Activated CD8-positive, alpha-beta memory T cell treated with anti-CD3 and anti-CD28 coated beads, Interleukin-2, amount 50 U/mL, for 1 hour (primary cell): ENCODE measurements at regions not wholly inside any gene's neighbourhood (a gene's known extent, or its start where the extent isn't known, plus 50 kb on each side); places are given as distances from the start of the nearest gene placed in this dataset.

Source experiments
- DNase-seq: peaks from one replicate; pipeline ENCODE4 v3.0.0-alpha.2; 2020; ENCODE audit errors: extremely low read depth

DNA sequence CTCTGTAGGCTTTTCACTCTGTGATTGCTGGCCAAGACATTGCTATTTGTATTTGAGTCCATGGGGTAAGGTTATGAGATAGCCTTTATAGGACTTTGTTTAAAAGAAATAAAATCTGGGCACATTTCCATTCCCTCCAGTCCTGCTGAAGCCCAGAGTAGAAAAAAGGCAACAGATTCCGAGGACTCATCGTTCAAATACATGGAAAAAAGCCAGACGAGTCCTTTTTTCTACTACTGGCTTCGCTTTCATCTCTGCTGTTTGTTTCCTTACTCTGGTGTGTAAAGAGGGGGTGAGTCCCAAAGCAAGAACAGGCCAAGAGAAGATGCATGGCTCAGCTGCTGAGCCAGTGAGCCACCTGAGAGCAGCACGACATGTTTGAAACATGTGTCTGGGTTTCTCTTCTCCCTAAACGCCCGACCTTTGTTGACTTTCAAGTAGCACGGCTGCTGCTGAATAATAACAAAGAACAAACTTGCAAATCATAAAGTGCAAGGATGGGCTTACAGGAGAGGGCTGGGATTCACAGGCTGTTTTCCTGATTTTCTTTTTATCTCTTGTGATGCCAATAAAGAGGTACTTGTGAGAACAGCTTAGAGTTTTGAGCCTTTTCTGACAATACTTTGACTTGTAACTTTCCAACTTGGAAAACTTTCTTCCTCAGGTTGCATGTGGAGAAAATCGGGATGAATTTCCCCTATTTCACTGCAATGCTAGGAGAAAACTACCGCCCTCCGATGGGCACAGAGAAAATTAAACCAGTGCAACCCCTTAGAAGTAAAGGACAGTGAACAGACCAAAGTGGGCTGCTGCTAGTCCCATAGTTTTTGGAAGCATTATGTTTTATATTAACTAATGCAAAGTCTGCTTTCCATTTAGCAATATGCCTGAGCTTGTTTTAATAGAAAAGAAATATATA is 195.2 kb upstream of the RAG2 start:
- no peak for DNase-seq

DNA sequence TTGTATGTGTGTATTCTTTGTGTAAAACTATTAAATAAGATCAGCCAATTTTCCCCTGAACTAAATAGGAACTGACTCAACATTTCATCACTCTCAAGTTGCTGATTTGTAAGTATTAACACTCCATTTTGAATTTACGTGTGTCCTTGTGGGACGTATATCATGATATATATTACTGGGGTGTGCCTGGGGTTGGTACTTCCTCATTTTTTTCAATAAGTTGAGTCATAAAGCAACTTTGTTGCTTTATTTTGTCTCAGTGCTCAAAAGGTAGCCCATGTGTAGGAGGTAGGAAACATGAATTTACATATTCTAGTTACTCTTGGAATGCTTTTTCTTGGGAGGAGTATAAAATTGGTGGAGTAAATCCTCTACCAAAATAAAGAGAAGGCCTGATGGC is 193.9 kb upstream of the RAG2 start:
- no peak for DNase-seq

DNA sequence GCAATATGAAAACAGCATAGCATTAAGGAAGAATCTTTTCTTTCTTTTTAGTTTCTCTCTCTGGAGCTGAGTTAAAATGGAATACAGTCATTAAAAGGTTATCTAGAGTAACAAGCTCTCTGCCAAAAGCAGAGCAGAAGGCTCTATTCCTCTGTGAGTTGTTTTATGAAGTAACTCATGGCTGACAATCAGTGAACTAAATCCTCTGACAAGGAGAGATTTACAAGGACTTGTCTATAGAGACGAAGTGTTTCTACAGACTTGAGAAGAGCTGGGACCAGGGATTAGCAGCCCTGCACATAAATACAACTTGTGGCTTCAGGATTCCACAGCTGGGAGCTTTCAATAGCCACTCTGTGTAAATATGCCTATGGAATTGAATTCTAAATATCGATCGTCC is 192.5 kb upstream of the RAG2 start:
- DNase-seq, result no peak

DNA sequence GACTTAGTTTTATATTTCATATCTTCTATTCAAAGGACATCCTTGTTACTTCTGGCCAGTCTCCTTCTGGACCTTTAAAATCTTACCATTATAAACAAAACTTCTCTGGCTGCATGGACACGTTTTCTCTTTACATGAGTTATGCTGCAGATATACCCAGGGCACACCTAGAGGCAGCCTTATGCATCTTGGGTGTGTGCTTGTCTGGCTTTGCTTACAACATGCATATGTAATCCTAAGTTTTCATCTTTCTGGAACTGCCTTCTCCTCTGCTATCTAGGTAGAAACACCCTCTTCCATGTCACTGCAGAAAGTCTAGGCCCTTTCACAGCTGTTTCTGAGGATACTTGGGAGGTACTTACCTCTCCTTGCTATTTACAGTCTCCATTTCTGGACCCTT is 185.8 kb upstream of the RAG2 start:
- no peak for DNase-seq

DNA sequence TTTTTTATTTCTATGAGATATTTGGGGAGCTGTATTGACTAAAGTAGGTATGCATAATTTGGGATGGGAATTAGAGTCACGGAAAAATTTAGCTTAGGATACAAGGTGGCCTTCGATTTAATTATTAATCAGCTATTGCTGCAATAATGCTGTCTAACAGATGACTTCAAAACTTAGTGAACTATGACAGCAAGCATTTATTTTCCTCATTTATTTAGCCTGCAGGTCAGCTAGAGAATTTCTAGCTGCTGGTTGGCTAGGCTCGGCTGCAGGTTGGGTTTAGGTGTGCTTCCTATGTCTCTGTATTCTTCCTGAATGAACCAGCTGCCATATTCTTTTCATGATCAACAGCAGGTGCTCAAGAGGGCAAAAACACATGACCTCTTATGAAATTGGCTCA is 181.8 kb upstream of the RAG2 start:
- no peak for DNase-seq

DNA sequence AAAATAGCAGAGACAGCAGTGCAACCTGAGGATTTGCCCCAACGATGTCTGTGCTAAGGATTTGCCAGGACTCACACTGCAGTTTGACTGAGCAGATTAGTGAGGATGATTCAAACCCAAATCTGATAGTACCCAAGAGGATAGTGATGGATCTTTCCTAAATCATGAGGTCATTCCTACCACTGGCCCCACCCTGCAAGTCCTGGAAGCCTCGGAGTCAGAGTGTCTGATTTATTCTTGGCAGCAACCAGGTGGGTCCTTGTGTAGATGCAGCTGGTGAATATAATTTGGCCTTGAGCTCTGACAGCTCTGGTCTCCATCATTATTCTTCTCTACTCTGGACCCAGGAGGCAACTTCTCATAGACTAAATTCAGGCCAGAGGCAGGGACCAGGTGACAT is 179.3 kb upstream of the RAG2 start:
- DNase-seq, result no peak

DNA sequence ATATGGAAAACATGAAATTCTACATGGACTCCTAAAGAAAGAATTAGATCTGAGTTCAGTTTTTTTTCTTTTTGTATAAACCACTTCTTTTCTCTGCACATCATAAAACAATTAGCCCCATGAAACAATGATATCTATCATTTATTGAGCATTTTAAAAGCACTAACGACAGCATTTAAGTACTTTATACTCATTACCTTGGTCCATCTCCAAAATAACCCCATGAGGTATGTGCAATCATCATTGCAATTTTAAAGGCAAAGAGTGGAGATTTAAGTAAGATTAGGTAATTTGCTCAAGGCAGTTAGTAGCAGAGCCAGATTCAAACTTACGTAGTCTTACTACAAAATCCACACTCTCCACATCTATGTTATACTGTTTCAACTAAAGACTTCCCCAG is 177.7 kb upstream of the RAG2 start:
- no peak for DNase-seq

DNA sequence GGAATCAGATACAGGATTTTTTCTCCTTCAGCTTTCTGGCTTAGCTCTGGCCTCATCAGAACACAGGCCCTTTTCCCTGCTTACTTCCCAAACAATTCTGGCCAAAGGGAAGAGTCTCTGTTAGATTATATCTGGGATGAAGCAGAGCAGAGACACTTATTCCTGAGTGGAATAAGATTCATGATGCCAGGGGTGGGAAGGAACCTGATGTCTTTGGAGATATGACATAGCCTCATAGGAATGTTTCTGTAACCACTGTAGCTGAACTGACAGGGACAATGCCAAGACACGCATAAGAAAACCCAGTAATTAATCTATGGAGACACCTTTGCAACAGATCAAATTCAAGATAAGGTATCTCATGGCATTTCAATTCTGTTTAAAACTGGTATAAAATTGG is 177.1 kb upstream of the RAG2 start:
- DNase-seq, result no peak

DNA sequence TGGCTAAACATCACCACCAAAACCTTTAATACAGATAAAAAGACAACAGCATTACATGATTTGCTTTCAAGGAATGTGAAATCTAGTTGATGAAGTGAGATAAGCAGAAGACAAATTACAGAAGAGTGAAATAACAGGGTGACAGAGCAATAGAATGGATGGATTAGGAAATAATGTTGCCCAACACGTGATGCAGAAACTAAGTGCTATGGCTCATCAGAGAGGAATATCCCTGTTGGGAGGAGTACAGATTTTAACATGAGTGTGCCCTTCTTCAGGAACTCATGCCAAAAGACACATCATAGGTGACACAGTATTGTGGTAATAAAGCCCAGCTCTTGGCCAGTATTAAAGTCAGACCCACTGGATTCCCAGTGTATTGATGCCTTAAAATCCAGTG is 176.6 kb upstream of the RAG2 start:
- no peak for DNase-seq

DNA sequence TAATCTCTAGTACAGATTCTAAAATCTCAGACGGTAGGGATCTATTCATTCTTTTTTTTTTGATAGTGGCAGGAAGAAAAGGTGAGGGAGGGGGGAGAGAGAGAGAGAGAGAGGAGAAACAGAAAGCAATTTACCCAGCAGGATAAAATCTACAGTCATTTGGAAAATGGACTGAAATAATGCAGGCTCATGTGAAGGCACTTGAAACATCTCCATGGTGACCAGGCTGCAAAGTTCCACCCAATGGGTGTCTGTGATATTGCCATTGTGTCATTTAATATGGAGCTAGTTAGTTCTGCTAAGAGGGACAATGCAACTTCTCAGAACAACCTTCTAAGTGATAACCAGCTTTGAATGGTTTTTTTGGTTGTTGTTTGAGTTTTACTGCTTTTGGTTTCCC is 165.2 kb upstream of the RAG2 start:
- DNase-seq, result no peak

DNA sequence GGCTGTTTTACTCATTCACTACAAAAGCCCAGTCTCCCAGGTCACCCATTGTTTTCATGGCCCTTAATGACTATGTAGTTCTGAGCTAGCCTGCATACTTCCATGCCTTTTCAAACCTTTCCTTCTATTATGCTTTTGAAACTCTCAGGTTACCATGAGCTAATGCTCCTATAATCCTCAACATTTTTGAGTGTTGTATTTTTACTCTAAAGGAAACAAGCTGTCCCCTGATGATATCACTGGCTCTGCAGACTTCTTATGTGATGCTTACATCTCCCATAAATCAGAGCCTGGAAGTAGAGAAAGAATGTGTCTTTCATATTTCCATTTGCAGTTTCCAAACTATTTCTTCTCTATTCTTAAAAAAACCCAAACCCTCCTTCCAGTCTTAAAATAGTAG is 159.0 kb upstream of the RAG2 start:
- DNase-seq, result no peak

DNA sequence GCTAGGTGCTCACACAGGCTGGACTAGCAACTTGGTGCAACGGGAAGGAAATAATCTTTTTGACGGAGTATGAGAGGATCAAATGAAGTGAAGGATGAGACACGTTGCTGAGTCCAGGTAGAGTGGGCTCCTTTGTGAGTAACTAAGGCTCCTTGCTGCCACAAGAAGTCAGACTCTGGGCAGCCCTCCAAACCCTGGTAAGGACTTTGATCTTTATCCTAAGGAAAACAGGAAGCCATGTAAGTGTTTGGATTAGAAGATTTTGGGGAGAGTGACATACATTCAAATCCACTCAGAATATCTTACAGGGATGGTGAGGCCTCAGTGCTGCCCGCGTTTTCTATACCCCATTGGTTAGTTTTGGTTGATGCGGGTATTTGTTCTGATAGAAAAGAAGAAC is 155.9 kb upstream of the RAG2 start:
- no peak for DNase-seq

DNA sequence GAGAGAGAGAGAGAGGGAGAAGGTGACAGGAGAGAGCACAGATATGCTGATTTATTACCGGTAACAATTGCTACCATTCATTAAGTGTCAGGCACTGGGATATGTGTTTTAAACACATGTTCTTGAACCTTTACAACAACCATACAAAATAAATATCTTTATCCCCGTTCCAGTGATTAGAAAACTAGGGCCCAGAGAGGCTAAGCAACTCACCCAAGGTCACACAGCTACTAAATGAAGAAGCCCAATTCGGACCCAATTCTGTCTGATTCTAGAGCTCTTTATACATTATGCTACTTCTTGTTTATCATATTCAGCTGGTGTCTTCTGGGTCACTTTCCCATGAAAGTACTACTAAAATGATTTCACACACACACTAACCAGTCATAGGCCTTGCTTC is 154.0 kb upstream of the RAG2 start:
- DNase-seq, result no peak

DNA sequence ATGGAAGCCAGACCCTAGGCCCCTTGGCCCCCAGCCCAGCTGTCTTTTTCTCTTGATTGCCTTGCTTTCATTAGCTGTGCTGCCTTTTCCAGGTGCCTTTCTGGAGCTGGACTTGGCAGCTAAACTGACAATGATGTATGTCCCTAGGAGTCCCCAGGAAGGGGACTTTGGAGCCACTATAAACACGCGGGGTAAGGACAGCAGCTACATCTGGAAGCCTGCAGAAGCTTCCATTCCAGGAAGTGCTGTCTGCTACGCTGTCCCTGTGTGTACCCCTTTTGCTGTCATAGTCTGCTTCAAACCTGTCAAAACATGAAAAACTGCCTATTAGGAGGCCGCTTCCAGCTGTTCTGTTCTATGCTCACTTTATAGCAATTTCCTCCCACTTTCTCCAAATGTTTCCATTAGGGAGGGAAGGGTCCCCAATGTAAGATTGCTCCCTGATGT is 153.3 kb upstream of the RAG2 start:
- no peak for DNase-seq

DNA sequence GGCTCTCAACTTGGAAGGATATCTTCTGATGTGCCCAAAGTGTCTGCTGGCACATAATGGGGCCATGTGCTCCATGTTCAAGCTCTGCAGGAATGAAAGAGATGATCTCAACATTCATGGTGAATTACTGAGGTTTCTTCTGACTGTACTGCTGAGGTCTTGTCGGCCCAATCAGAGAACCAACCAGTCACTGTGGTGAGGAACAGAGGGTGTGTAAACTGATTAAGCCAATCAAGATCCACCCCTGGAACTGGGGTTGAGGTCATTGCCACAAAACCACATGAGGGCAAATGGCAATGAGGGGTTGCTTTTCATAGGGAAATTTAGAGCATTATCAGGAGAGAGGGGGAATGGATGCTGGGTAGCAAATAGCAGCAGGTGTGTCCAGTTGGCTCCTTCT is 152.3 kb upstream of the RAG2 start:
- no peak for DNase-seq

DNA sequence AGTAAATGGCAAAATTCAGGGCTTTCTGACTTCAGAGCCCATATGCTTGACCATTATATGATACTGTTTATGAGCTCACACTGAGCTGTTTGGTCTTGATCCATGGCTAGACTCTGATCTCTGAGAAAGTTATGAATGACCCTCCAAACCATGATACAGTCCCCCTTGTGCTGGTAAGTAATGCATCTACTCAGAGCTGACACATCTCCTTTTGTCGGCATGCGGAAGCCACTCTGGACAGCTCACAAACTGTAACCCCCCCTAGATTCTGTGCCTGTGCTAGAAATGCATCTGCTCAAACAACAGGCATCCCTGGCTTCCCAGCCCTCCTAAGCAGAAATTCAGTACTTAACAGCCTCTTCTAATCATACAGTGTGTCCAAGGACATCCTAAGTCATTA is 150.8 kb upstream of the RAG2 start:
- no peak for DNase-seq

DNA sequence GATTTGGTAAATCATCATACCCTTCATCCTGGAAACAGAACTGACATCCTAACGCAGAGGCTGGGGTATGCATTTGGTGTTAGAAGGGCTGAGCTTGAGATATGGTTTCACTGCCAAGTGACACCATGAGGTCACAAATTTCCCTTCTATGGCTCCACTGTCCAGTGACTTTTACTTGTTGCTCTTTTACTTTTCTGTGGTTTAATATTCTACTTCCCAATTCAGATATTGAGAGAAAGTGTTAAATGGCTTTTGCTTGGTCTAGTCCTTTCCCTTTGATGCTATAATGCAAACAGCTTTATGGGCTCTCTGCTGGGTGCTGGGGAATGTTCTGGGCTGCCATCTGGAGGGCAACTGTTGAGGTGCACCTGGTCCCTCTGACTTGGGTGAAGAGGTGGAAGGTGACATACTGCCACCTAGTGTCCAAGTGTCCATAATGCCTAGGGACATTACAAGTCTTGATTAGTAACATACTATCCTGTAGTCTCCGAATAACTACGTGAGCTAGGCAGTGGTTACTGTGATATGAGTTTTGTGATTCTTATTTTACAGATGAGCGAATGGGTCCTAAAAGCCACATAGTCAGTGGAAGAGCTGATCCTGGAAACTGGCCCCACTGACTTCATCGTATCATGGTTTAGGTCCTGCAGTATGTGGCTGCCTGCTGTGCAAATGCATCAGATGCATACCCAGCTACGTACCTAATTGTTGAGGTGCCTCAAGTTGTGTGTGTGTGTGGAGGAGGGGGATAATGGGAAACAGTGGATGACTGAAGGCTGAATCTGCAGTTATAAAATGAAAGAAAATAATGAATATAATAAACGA is 149.1 kb upstream of the RAG2 start:
- peak; percentile 34 for DNase-seq

DNA sequence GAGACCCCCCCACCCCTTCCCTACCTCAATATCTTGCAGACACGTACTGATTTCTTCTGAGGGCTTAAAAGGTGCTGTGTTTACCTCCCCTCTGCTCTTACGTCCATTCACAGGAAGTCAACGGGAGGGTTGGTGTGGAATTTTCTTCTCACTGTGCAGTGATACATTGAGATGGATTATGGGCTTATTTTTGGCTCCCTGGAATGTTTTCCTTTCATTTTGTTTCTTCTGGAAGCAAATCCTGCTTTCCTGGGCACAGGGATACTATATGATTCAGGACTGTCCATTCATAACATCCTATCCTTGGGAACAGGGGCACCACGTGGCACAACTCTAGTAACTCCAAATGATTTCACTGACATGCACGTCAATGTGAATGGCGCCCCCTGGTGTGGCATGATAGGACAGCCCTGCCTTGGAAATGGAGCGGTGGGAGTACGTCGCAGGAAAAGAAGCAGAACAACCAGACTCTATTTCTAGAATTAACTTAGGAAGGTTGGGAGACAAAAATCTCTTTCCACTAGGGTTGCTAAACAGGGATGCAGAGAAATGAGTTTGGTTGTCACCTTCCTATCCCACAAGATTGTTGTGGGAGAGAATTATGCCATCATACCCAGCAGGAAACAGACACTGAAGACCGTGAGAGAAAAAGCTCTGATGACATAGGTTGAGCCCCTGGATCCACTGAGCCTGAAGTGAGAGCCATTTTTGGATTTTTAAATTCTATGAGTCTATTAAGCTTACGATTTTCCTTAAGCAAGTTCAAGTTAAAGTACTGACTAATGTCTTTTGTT is 146.5 kb upstream of the RAG2 start:
- DNase-seq, result no peak

DNA sequence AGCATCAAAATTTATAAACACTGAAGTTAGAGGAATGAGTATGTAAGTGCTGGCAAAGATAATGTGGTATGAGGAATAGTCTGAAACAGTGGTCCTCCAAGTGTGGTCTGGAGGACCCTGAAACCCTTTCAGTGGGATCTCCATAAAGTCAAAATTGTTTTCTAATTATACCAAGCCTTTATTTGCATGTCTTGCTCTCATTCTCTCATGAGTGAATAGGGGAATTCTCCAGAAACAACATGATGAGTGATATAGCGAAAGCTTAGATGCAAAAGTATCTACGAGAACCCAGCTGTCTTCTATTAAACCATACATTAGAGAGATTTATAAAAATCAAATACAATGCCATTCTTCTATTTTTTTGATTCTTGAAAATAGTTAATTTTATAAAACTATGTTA is 145.0 kb upstream of the RAG2 start:
- DNase-seq, result no peak

DNA sequence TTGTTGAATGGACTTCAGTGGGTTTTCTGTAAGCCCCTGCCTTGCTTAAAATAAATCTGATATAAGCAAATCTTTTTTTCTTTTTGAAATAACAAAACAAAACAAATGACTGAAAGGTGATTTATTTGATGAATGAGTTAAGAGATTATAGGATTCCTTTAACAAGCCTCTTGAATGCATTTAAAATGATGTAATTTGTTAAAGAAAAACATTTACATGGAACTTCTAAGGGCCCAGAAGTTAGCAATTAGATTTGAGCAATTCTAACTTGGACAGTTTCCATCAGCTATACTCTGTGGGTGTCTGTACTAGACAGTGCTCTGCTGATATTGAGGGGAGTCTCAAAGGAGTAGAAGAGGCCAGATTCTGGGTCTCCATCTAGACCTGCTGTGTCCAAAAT is 143.5 kb upstream of the RAG2 start:
- no peak for DNase-seq

DNA sequence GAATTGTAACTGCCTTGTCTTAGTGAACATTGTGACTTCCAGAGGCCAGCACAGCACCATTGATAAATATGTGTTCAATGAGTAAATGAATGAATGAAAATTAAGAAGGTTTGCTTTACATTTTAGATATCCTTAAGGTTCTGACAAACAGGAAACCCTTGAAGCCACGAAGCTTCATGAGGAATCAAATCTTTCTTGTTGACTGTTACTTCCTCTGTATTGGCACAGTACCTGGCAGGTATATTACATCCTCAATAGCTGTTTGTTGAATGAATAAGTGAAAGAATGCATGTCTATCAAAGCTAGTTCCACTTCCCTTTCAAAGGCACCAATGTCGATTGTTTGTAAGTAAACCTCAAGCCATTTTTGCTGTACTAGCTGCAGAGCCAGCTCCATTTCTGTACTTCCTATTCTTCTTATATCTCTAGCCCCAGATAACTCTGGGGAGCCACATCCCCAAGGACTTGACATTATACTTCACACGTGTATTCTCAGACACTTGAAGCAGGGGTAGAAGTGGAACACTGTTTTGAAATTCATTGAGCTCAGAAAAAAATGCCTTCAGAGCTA is 140.3 kb upstream of the RAG2 start:
- no peak for DNase-seq

DNA sequence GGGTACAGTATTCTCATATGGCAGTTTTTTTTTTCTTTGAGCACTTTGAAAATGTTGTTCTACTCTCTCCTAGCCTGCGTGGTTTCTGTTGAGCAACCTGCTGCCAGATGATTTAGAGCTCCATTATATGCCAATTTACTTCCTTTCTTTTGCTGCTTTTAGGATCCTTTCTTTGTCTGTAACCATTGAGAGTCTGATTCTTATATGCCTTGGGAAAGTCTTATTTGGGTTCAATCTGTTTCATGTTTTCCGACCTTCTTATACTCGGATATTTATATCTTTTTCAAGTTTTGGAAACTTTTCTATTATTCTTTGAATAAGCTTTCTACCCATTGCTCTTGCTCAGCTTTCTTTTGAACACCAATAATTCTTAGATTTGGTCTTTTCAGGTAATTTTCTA is 138.1 kb upstream of the RAG2 start:
- DNase-seq, result no peak
